SJCRH30 (cell line): ENCODE measurements at regions not wholly inside any gene's neighbourhood (a gene's known extent, or its start where the extent isn't known, plus 50 kb on each side); places are given as distances from the start of the nearest gene placed in this dataset.
"Not testable (repeated sequence)": the region's sequence is repeated elsewhere in the genome, so short reads cannot be mapped to it uniquely, and the experiment has no call there.

Experiments used
- DNase-seq, 2 experiments: peaks; one replicate each; pipeline ENCODE4 v3.0.0-alpha.2; 2015 to 2020
- H3K27ac ChIP-seq: fragments of 250-450 bp; sonication (Bioruptor Pico); 2 replicates; pipeline ENCODE4 v1.5.1; 2020; ENCODE audit warnings: mild to moderate bottlenecking, moderate library complexity
- H3K27me3 ChIP-seq: fragments of 250-450 bp; sonication (Bioruptor Pico); 2 replicates; pipeline ENCODE4 v1.5.1; 2020; ENCODE audit warnings: mild to moderate bottlenecking, moderate library complexity
- H3K36me3 ChIP-seq: fragments of 250-450 bp; sonication (Bioruptor Pico); 2 replicates; pipeline ENCODE4 v1.5.1; 2020; ENCODE audit warnings: mild to moderate bottlenecking, moderate library complexity
- H3K4me1 ChIP-seq: fragments of 250-450 bp; sonication (Bioruptor Pico); 2 replicates; pipeline ENCODE4 v1.5.1; 2020; ENCODE audit warnings: mild to moderate bottlenecking, moderate library complexity
- H3K4me3 ChIP-seq: fragments of 250-450 bp; sonication (Bioruptor Pico); 2 replicates; pipeline ENCODE4 v1.5.1; 2020; ENCODE audit warnings: mild to moderate bottlenecking, moderate library complexity
- H3K9me3 ChIP-seq: fragments of 250-450 bp; sonication (Bioruptor Pico); replicated peaks from 2 replicates; pipeline ENCODE4 v1.5.1; 2020; ENCODE audit warnings: mild to moderate bottlenecking, moderate library complexity

GRCh38 chr9:108040783-108041182, 551.2 kb upstream of the KLF4 start:
- no peaks in the 10 kb centered on the region for H3K27me3 ChIP-seq
- H3K4me1 ChIP-seq, result no peaks in the 10 kb centered on the region
- no peaks in the 10 kb centered on the region for H3K9me3 ChIP-seq
- no peak for DNase-seq
- H3K27ac ChIP-seq, result no peak overlapping the region
- no peak overlapping the region for H3K4me3 ChIP-seq
- H3K36me3 ChIP-seq, result no peaks in the 10 kb centered on the region

GRCh38 chr9:108039493-108039892, 549.9 kb upstream of the KLF4 start:
- Histone ChIP-seq H3K9me3 (no peaks in the 10 kb centered on the region), H3K4me3 (no peak overlapping the region), H3K27me3 (no peaks in the 10 kb centered on the region), H3K36me3 (no peaks in the 10 kb centered on the region), H3K4me1 (no peaks in the 10 kb centered on the region), H3K27ac (no peak overlapping the region)
- no peak for DNase-seq

- no peaks in the 10 kb centered on the region for H3K4me1 ChIP-seq
- H3K27me3 ChIP-seq, result no peaks in the 10 kb centered on the region
- no peak for DNase-seq
- no peak overlapping the region for H3K27ac ChIP-seq
- H3K4me3 ChIP-seq, result no peak overlapping the region
- H3K36me3 ChIP-seq, result no peaks in the 10 kb centered on the region
- H3K9me3 ChIP-seq, result no peaks in the 10 kb centered on the region
Observed at GRCh38 chr9:108039012-108039411, 549.4 kb upstream of the KLF4 start.

- Histone ChIP-seq H3K27ac (no peak overlapping the region), H3K4me3 (no peak overlapping the region), H3K36me3 (no peaks in the 10 kb centered on the region), H3K27me3 (no peaks in the 10 kb centered on the region), H3K9me3 (no peaks in the 10 kb centered on the region; the same call in 1 of the 2 replicates), H3K4me1 (no peaks in the 10 kb centered on the region)
- no peak for DNase-seq
Observed at GRCh38 chr9:108035487-108035886, 545.9 kb upstream of the KLF4 start.

- no peaks in the 10 kb centered on the region for H3K27me3 ChIP-seq
- no peak for DNase-seq
Observed at GRCh38 chr9:108033976-108034964, 544.7 kb upstream of the KLF4 start.

GRCh38 chr9:108032079-108032478, 542.5 kb upstream of the KLF4 start:
- H3K9me3 ChIP-seq, DNase-seq: not testable (repeated sequence)

More at GRCh38 chr9:108033976-108034964, 544.7 kb upstream of the KLF4 start:
- Histone ChIP-seq H3K27ac (no peak overlapping the region), H3K4me3 (no peak overlapping the region), H3K36me3 (no peaks in the 10 kb centered on the region), H3K9me3 (no peaks in the 10 kb centered on the region; the same call in 1 of the 2 replicates), H3K4me1 (no peaks in the 10 kb centered on the region)

DNA sequence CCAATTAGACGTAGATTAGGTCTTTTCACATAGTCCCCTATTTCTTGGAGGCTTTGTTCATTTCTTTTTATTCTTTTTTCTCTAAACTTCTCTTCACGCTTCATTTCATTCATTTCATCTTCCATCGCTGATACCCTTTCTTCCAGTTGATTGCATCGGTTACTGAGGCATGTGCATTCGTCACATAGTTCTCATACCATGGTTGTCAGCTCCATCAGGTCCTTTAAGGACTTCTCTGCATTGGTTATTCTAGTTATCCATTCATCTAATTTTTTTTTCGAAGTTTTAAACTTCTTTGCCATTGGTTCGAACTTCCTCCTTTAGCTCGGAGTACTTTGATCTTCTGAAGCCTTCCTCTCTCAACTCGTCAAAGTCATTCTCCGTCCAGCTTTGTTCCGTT, 541.7 kb upstream of the KLF4 start:
- not testable (repeated sequence) for DNase-seq

More at GRCh38 chr9:108032079-108032478, 542.5 kb upstream of the KLF4 start:
- not testable (repeated sequence) for H3K4me1 ChIP-seq, H3K27ac ChIP-seq, H3K27me3 ChIP-seq, H3K36me3 ChIP-seq, H3K4me3 ChIP-seq

GRCh38 chr9:108026718-108027117, 537.1 kb upstream of the KLF4 start:
- not testable (repeated sequence) for H3K9me3 ChIP-seq, H3K4me3 ChIP-seq, H3K36me3 ChIP-seq, H3K27ac ChIP-seq, H3K4me1 ChIP-seq, H3K27me3 ChIP-seq, DNase-seq

More for the DNA sequence above, 541.7 kb upstream of the KLF4 start:
- not testable (repeated sequence) for H3K4me3 ChIP-seq, H3K9me3 ChIP-seq, H3K27ac ChIP-seq, H3K36me3 ChIP-seq, H3K27me3 ChIP-seq, H3K4me1 ChIP-seq

DNA sequence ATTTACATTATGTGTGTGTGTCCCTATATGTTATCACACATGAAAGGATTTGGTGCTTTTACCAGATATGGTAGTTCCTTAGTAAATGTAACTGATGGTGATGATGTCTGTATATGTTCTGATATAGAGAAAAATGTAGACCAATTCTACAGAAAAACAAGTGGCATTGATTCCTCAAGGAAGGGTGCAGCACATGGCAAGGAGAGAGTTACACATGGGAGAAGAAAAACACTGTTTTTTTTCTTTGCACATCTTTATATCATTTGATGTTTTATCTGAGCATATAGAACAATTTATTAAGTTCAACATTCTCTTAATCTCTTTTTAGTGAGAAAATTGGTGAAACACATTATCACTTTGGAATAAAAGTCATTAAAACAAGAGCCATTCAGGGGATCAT, 535.0 kb upstream of the KLF4 start:
- no peaks in the 10 kb centered on the region for H3K27me3 ChIP-seq
- no peaks in the 10 kb centered on the region for H3K36me3 ChIP-seq
- no peaks in the 10 kb centered on the region for H3K9me3 ChIP-seq
- no peak overlapping the region for H3K27ac ChIP-seq
- no peak for DNase-seq
- H3K4me1 ChIP-seq, result no peaks in the 10 kb centered on the region
- no peak overlapping the region for H3K4me3 ChIP-seq

GRCh38 chr9:108022246-108022935, 532.8 kb upstream of the KLF4 start:
- Histone ChIP-seq H3K27me3 (no peaks in the 10 kb centered on the region), H3K9me3 (no peaks in the 10 kb centered on the region), H3K4me3 (no peak overlapping the region), H3K4me1 (no peaks in the 10 kb centered on the region), H3K36me3 (no peaks in the 10 kb centered on the region), H3K27ac (no peak overlapping the region)
- no peak for DNase-seq

- DNase-seq, result no peak
- H3K27ac ChIP-seq, result no peak overlapping the region
- H3K27me3 ChIP-seq, result no peaks in the 10 kb centered on the region
- H3K36me3 ChIP-seq, result no peaks in the 10 kb centered on the region
- no peak overlapping the region for H3K4me3 ChIP-seq
- no peaks in the 10 kb centered on the region for H3K9me3 ChIP-seq
- H3K4me1 ChIP-seq, result no peaks in the 10 kb centered on the region
Observed at GRCh38 chr9:108021096-108021710, 531.6 kb upstream of the KLF4 start.

DNA sequence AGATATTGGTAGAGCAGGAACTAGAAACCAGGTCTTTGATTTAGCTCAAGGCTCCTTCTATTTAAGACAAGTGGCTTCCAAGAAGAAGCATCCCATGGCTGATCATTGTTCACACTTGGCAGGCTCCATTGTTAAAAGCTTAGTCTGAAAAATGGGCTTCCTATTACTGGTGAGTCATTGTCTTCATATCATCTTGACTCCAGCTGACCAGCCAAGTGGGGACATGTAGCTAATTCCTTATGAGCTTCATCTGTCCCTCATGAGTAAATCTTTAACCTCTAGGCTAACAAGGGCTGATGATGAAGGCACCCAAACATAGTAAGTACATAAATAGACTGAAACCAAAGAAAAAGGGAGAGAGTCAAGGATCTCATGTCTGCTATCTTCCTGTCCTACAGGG, 530.3 kb upstream of the KLF4 start:
- Histone ChIP-seq H3K36me3 (no peaks in the 10 kb centered on the region), H3K4me1 (no peaks in the 10 kb centered on the region), H3K27ac (no peak overlapping the region), H3K4me3 (no peak overlapping the region), H3K27me3 (no peaks in the 10 kb centered on the region), H3K9me3 (no peaks in the 10 kb centered on the region)
- DNase-seq, result no peak

- Histone ChIP-seq H3K4me3 (no peak overlapping the region), H3K36me3 (no peaks in the 10 kb centered on the region), H3K27me3 (0 out of 2 replicates have a peak, but pooled peaks cover 3% of the 10 kb centered on the region), H3K4me1 (no peaks in the 10 kb centered on the region), H3K27ac (no peak overlapping the region), H3K9me3 (no peaks in the 10 kb centered on the region)
- DNase-seq, result no peak
Observed at GRCh38 chr9:108017671-108018070, 528.1 kb upstream of the KLF4 start.

- no peak for DNase-seq
- Histone ChIP-seq H3K27me3 (0 out of 2 replicates have a peak, but pooled peaks cover 3% of the 10 kb centered on the region), H3K9me3 (no peaks in the 10 kb centered on the region), H3K4me1 (no peaks in the 10 kb centered on the region), H3K36me3 (no peaks in the 10 kb centered on the region), H3K4me3 (no peak overlapping the region), H3K27ac (no peak overlapping the region)
Observed at GRCh38 chr9:108016446-108016845, 526.9 kb upstream of the KLF4 start.

DNA sequence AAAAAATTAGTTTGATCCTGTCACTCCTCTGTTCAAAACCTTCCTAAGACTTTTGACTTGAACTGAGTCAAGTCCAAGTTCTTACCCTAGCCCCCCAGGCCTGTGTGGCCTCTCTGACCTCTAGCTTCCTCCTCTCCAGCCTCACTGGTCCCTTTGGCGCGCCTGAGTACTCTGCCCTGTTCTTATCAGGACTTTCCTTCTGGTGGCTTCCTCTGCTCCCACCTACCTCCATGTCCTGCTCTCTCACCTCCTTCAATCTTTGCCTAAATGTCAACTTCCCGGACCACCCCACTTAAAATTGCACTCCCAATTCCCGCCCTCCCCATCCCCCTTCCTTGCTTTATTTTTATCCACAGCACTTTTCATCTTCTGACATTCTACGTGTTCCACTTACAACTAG, 526.1 kb upstream of the KLF4 start:
- Histone ChIP-seq H3K36me3 (no peaks in the 10 kb centered on the region), H3K27ac (no peak overlapping the region)

More for the DNA sequence above, 526.1 kb upstream of the KLF4 start:
- H3K27me3 ChIP-seq, result 0 out of 2 replicates have a peak, but pooled peaks cover 3% of the 10 kb centered on the region
- no peaks in the 10 kb centered on the region for H3K9me3 ChIP-seq
- DNase-seq, result no peak
- no peak overlapping the region for H3K4me3 ChIP-seq
- no peaks in the 10 kb centered on the region for H3K4me1 ChIP-seq
